ENCODE measurements at regions not wholly inside any gene's neighbourhood (a gene's known extent, or its start where the extent isn't known, plus 50 kb on each side); places are given as distances from the start of the nearest gene placed in this dataset.

DNA sequence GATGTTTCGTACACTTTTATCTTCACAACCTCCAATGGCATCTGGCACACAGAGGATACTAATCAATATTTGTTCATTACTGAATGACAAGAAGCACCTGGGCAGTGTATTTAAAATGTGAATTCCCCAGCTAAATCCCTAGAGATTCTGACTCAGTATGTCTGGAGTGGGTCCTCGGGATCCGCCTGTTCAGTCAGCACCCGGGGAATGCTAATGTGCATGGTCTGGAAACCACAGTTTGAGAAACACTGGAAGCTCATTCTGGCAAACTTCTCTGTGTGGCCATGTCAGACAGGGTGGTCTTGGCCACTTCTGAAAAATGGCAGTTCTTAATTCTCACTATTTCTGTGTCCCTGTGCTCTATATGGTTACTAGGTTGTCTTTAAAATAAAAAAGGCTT, 138.8 kb upstream of the VCX start:
- no peak for TF ChIP-seq EP300 (IDR thresholded peaks at IDR 0.05)
- TF ChIP-seq POLR2A (IDR thresholded peaks at IDR 0.05), result no peak
- H3K4me3 ChIP-seq, result no peak overlapping the region
- no peak overlapping the region for H3K27ac ChIP-seq
- DNase-seq, result no peak
- H3K27me3 ChIP-seq, result no peaks in the 10 kb centered on the region
- H3K9me3 ChIP-seq, result no peaks in the 10 kb centered on the region
- no peak for ATAC-seq (ENCODE audit: low FRiP score in 2 of 2)
- WGBS, 2 donors, result 85 to 95% methylated on average over 4 of the region's 4 CpGs
- H3K36me3 ChIP-seq, result no peaks in the 10 kb centered on the region
- no peaks in the 10 kb centered on the region for H3K4me1 ChIP-seq

DNA sequence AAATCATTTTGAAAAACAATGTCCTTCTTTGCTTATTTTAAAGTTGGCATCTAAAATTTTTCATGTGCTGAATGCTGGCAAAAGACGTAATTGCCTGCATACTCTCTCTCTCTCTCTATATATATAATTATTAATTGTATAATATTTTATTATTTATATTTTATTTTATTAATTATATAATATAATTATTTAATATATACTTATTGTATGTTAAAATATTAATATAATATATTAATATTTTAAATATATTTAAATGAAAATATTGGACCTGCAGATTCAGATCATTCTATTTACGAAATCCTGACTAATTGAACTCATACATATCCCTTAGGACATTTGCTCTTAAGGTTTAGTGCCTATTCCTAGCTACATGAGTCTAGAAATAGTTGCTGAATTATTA, 144.7 kb upstream of the VCX start:
- Histone ChIP-seq H3K4me3 (no peak overlapping the region), H3K9me3 (no peaks in the 10 kb centered on the region), H3K4me1 (no peaks in the 10 kb centered on the region), H3K36me3 (no peaks in the 10 kb centered on the region), H3K27ac (no peak overlapping the region), H3K27me3 (no peaks in the 10 kb centered on the region)
- no peak for TF ChIP-seq POLR2AphosphoS5 (IDR thresholded peaks at IDR 0.05)
- TF ChIP-seq, protein P1, sequence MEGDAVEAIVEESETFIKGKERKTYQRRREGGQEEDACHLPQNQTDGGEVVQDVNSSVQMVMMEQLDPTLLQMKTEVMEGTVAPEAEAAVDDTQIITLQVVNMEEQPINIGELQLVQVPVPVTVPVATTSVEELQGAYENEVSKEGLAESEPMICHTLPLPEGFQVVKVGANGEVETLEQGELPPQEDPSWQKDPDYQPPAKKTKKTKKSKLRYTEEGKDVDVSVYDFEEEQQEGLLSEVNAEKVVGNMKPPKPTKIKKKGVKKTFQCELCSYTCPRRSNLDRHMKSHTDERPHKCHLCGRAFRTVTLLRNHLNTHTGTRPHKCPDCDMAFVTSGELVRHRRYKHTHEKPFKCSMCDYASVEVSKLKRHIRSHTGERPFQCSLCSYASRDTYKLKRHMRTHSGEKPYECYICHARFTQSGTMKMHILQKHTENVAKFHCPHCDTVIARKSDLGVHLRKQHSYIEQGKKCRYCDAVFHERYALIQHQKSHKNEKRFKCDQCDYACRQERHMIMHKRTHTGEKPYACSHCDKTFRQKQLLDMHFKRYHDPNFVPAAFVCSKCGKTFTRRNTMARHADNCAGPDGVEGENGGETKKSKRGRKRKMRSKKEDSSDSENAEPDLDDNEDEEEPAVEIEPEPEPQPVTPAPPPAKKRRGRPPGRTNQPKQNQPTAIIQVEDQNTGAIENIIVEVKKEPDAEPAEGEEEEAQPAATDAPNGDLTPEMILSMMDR (IDR thresholded peaks at IDR 0.05), result no peak
- no peak for TF ChIP-seq EP300 (IDR thresholded peaks at IDR 0.05)
- no peak for TF ChIP-seq POLR2A (IDR thresholded peaks at IDR 0.05)
- DNase-seq, result no peak
- WGBS, 2 donors, result 87 to 93% methylated on average over 2 of the region's 2 CpGs
- no peak for ATAC-seq (ENCODE audit: low FRiP score in 2 of 2)

DNA sequence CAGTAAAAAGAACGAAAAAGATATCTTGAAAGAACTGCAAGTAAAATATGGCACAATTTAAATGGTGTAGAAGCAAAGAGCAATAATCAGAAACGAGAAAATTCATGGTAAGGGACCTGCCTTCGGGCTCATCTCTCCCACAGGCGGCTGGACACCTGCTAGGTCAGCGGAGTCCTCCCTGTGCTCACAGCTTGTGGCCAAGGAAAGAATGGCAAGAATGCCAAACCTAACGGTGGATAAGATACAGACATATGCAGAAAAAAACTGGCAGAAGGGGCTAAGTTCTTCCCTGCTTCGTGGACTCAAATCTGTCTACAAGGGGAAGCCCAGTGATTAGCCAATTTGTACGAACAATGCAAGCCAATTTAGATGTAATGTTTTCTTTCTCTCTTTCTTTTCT, 152.1 kb upstream of the VCX start:
- WGBS, 2 donors, result 50 to 53% methylated on average over 8 of the region's 8 CpGs
- TF ChIP-seq, protein P1 (IDR thresholded peaks at IDR 0.05), result no peak
- TF ChIP-seq POLR2AphosphoS5 (IDR thresholded peaks at IDR 0.05) (no peak), EP300 (IDR thresholded peaks at IDR 0.05) (no peak), POLR2A (IDR thresholded peaks at IDR 0.05) (no peak)
- no peaks in the 10 kb centered on the region for H3K4me1 ChIP-seq

DNA sequence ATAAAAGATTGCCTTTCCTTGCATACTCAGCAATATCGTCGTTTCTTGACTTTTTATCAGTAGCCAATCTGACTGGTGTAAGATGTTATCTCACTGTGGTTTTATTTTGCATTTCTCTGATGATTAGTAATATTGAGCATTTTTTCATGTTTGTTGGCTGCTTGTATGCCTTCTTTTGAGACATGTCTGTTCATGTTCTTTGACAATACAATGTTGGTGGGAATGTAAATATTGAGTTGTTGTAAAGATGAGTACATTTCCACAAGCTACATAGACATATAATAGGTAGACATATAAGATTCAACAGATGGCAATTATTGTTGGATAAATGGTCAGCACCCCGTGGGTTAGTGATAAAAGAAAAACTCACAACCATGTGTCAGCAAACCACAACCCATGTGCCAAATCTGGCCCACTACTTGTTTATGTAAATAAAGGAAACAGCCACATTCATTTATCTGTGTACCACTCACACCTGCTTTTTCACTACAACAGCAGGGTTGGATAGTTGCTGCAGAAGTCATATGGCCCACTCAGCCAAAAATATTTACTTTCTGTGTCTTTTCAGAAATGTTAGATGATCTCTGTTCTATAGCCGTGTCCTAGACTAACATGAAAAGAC, 153.1 kb upstream of the VCX start:
- Histone ChIP-seq H3K4me1 (no peaks in the 10 kb centered on the region), H3K9me3 (no peaks in the 10 kb centered on the region), H3K4me3 (no peak overlapping the region), H3K36me3 (no peaks in the 10 kb centered on the region), H3K27ac (no peak overlapping the region), H3K27me3 (no peaks in the 10 kb centered on the region)
- TF ChIP-seq POLR2A (IDR thresholded peaks at IDR 0.05), result no peak
- no peak for TF ChIP-seq EP300 (IDR thresholded peaks at IDR 0.05)
- no peak for TF ChIP-seq POLR2AphosphoS5 (IDR thresholded peaks at IDR 0.05)
- 61 to 73% methylated on average over 4 of the region's 4 CpGs for WGBS, 2 donors
- no peak for DNase-seq
- no peak for ATAC-seq (ENCODE audit: low FRiP score in 2 of 2)

More for the DNA sequence above, 152.1 kb upstream of the VCX start:
- ATAC-seq (ENCODE audit: low FRiP score in 2 of 2) (no peak), DNase-seq (no peak)
- H3K36me3 ChIP-seq, result no peaks in the 10 kb centered on the region
- no peak overlapping the region for H3K27ac ChIP-seq
- no peaks in the 10 kb centered on the region for H3K9me3 ChIP-seq
- no peaks in the 10 kb centered on the region for H3K27me3 ChIP-seq
- no peak overlapping the region for H3K4me3 ChIP-seq

DNA sequence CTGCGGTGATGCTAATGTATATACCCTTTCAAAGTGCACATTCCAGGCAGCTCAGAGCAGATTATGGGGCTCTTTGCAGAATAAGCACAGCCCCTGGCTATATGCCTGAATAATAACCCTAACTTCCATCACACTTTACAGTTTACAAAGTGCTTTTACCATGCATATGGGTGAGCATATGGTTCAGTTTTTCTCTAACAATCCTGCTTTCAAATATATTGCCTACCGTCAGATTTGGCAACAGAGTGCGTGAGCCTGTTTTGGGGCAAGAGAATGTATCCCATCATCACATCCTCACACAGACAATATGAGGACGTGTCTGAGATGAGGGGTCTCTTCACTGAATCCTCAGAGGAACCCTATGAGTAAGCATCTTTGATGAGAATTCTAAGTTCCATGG, 162.8 kb upstream of the VCX start:
- DNase-seq, result no peak
- ATAC-seq (ENCODE audit: low FRiP score in 2 of 2), result no peak
- Histone ChIP-seq H3K27me3 (no peaks in the 10 kb centered on the region), H3K4me1 (no peaks in the 10 kb centered on the region), H3K9me3 (no peaks in the 10 kb centered on the region), H3K36me3 (no peaks in the 10 kb centered on the region), H3K27ac (no peak overlapping the region), H3K4me3 (no peak overlapping the region)
- no peak for TF ChIP-seq POLR2A (IDR thresholded peaks at IDR 0.05)
- no peak for TF ChIP-seq EP300 (IDR thresholded peaks at IDR 0.05)
- 75 to 77% methylated on average over 3 to 4 of the region's 4 CpGs for WGBS, 2 donors

DNA sequence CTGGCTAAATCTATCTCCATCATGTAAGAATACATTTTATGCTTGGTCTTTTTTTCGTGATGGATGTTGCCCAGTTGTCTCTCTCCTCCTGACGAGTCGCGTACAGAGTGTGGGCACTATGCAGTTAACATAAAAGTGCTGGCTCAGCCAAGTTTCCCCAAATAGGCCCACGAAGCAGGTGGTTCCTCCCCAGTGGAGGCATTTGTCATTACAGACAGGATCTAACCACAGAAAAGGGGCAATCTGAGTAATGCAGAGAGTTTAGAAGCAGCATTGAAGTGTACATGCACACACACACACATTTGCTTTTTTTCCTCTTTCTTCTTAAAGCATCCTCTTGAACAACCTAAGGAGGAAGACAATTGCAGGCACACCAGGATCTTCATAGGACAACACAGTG, 188.7 kb upstream of the VCX start:
- peaks cover 0 to 14% (median 0%) of the 10 kb centered on the region in 4 donors for H3K9me3 ChIP-seq
- TF ChIP-seq POLR2A (IDR thresholded peaks at IDR 0.05) (no peak), POLR2AphosphoS5 (IDR thresholded peaks at IDR 0.05) (no peak), EP300 (IDR thresholded peaks at IDR 0.05) (no peak)
- TF ChIP-seq, protein P1 (IDR thresholded peaks at IDR 0.05), result no peak
- no peak overlapping the region for H3K27ac ChIP-seq
- no peaks in the 10 kb centered on the region for H3K4me1 ChIP-seq
- DNase-seq (no peak), ATAC-seq (ENCODE audit: low FRiP score in 2 of 2) (no peak)
- no peak overlapping the region for H3K4me3 ChIP-seq
- WGBS, 2 donors, result 64 to 77% methylated on average over 5 of the region's 5 CpGs
- H3K36me3 ChIP-seq, result no peaks in the 10 kb centered on the region
- no peaks in the 10 kb centered on the region for H3K27me3 ChIP-seq
